GM21529 (cell line): ENCODE measurements at regions not wholly inside any gene's neighbourhood (a gene's known extent, or its start where the extent isn't known, plus 50 kb on each side); places are given as distances from the start of the nearest gene placed in this dataset.
"Not testable (repeated sequence)": the region's sequence is repeated elsewhere in the genome, so short reads cannot be mapped to it uniquely, and the experiment has no call there.

Experiments used
- ATAC-seq: cut with Tn5 transposase; IDR thresholded peaks from one replicate; pipeline ENCODE4 v1.9.1; 2021; ENCODE audit not compliant: unreplicated experiment

DNA sequence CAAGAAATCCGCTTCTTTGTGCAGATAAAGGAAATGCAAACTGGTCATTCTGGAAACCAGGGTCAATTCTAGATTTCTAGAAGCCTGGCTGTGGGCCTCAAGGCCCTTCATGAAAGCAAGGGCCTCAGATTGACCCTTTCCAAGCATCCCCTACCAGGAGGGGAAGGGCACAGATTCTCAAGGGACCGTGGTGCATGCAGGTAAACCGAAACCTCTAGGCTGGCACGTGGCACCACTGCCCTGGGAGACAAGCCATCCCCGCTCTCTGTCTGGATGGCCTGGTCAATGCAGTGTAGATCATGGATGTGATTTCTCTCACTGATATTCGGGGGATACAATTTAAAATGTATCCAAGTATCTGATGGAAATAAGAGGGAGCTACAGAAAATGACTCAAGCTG, 69.4 kb downstream of the TOMM20 start:
- ATAC-seq, result no peak

DNA sequence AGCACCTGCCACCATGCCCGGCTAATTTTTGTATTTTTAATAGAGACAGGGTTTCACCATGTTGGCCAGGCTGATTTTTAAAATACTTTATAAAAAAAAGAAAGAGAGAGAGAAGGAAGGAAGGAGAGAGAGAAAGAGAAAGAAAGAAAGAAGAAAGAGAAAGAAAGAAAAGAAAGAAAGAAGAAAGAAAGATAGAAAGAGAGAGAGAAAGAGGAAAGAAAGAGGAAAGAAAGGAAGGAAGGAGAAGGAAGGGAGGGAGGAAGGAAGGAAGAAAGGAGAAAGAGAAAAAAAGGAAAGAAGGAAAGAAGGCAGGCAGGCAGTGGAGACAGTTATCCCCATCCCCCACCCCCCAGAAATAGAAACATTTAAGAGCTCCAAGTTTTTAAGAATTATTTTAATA, 69.9 kb downstream of the TOMM20 start:
- no peak for ATAC-seq

DNA sequence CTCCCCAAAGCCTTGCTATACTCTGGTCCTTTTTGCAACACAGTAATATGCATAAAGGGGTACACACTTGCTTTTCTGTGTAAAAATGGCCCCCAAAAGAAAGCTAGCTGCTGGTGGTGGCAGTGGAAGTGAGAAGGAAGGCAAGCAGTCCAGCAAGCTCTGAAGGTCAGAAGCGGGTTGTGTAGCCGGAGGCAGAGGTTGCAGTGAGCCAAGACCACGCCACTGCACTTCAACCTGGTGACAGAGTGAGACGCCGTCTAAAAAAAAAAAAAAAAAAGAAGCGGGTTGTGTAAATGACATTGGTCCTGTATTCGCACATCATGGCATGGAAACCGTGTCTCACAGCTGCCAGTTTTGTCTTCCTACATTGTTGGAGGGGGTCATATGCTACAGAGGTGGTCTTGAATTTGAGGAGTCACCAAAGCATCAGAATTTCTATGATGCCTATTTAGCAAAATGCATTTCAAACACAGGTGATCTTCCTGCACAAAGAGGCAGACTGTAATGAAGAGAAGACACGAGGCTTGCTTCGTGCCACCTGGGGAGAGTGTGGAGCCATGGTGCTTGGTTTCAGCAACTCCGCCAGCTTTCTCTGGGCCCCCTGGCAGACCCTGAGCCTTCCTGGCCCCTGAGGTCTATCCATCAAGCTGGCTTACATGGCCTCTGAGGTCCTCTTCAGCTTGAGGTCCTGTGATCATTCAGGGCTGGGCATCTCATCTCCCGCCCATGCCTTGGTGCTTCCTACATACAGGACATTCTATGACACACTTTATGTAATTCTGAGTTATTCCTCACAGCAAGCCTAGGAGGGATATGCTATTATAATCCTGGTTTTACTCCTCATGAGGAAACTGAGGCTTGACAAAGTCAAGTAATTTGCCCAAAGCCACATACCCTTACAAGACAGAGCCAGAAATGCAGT, 71.0 kb downstream of the TOMM20 start:
- no peak for ATAC-seq

DNA sequence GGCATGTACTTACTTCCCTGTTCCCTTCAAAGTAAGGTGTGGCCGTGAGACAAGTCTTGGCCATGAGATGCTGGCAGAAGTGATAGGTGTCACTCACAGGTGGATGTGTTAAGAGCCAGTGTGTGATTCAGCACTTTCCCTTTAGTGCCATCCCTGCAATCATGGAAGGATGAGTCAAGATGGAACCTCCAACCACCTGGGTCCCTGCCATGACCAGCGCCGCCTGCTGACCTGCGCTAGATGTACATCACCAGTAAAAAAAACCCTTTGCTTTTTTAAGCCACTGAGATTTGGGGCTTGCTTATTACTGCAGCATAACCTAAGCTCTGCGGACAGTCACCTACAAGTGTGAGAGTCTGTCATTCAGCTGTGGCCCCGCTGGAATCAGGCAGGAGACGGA, 71.7 kb downstream of the TOMM20 start:
- ATAC-seq, result no peak

DNA sequence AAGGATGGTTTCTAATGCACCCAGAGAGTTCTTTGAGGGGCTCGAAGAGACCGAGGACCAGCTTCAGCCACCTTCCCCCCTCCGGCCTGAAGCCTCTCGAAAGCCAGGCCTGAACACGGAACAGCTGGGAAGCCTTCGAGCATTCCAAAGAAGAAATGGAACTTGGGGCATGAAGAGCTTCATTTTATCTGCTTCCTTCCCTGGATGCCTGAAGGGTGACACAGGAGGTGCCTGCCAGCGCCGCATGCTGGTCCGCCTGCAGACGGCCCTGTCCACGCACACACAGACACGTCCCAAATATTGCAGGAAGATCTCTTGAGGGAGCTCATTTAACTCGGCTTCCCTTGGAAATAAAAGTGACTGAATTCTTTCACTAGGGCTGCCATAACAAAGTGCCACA, 73.7 kb downstream of the TOMM20 start:
- no peak for ATAC-seq

GRCh38 chr1:235054466-235054865, 74.2 kb downstream of the TOMM20 start:
- ATAC-seq, result no peak

DNA sequence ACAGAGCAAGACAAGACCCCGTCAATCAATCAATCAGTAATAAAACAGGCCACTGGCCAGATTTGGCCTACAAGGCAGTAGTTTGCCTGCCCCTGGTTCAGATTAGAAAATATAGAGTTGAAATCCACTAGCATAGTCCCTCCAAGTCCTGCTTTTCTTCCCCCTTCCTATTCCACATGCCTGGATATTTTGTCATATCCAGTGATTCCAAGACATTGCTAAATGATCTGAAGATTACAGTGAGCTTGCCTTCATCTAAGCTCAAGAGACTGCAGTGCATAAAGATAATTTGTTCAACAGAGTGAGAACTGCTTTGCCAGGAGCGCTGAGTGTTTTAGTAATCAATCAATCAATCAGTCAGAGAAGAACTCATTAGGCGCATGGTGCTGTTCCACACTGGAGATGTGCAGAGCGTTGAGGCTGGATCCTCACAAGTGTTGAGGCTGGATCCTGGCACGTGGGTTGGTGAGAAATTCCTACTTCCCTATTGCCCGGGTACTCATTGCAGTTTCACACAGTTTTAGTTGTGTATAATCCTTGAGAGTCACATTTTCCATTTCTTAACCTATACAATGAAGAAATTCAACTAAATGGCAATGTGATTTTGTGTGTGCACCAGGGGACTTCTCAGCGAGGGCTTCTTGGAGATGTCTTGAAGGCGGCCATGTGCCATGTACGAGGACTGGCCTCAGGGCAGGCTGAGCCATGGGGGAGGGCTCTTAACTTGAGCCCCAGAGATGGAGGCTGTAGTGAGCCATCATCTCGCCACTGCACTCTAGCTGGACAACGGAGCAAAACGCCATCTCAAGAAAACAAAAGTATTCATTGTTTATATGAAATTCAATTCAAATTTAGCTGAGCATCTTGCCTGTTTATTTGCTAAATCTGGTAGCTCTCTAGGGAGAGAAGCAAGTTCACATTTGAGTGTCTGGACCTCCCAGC, 76.3 kb downstream of the TOMM20 start:
- no peak for ATAC-seq

- ATAC-seq, result no peak
Observed at GRCh38 chr1:235051521-235051920, 77.1 kb downstream of the TOMM20 start.

DNA sequence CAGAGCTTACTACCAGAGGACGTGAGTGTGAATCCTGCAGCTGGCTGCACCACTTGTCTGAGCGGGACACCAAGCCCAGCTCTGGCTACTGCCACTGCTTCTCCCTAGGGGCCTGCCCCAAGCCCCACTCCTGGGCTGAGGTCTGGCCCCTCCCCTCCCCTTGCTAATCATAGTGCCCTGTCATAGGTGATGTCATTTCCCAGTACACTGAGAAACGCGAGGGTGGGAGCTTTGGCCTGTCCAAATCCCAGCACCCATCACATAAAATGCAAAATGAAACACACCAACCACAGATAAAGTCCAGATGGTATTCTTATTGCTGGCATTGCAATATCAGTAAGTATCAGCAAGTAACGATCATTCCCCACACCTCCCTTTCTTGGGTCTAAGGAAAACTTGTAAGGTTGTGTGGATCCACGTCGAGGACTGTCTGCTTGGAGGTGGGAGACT, 77.7 kb downstream of the TOMM20 start:
- peak; percentile 41 for ATAC-seq

GRCh38 chr1:235049716-235050378, 78.8 kb downstream of the TOMM20 start:
- ATAC-seq, result not testable (repeated sequence)

DNA sequence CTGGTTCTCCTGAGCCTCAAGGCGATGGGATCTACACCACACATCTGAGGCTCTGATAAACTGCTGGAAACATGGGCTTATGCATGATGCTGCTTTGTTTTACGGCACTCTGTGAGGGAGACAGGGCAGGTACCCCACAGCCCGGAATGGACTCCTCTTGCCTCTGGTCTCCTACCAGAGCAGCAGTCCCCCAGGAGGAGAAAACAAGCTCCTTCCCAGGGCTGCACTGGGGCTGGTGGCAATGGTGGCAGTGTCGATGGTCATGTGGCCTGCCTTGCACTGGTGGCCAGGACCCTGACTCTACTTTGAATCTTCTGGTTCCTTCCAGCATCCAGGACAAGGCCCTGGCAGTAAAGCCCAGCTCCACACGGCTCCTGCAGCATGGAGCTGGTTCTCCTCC, 79.4 kb downstream of the TOMM20 start:
- ATAC-seq, result no peak

DNA sequence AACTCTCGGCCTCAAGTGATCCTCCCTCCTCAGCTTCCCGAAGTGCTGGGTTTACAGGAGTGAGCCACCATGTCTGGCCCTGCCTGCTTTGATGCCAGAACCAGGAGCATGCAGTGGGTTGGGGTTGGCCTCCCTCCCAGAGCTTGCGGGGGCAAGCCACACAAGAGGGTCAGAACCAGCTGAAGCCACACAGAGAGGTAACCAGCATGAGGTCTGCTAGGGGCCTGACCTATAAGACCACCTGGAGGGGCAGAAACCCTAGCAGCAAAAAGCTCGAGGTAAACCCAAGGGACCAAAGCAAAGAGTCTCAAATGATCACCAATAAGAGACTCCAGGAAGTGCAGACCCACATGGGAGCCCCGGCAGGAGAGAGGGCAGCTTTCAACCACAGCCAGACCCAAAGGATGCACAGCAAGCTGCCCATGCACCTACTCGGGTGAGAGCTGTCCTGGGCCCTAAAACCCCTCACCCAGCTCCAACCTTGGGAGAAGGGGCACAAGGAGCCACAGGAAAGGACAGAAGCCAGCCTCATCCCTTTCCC, 81.2 kb downstream of the TOMM20 start:
- ATAC-seq, result no peak

- ATAC-seq, result no peak
Observed at GRCh38 chr1:235045921-235046601, 82.6 kb downstream of the TOMM20 start.

- no peak for ATAC-seq
Observed at GRCh38 chr1:235045034-235045690, 83.5 kb downstream of the TOMM20 start.

- no peak for ATAC-seq
Observed at GRCh38 chr1:235043234-235043633, 85.4 kb downstream of the TOMM20 start.

DNA sequence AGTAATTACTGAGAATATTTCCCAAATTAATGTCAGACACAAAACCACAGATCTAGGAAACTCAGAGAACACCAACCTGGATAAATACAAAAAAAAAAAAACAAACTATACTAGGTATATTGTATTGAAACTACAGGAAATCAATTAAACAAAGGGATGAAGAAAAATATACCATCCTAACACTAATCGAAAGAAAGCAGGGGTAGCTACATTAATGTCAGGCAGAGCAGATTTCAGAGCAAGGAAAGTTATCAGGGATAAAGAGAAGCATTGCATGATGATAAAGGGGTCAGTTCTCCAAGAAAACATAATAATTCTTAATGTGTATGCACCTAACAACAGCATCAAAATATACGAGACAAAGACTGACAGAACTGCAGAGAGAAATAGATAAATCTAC, 89.9 kb downstream of the TOMM20 start:
- ATAC-seq, result no peak

GRCh38 chr1:235035928-235036327, 92.7 kb downstream of the TOMM20 start:
- no peak for ATAC-seq

DNA sequence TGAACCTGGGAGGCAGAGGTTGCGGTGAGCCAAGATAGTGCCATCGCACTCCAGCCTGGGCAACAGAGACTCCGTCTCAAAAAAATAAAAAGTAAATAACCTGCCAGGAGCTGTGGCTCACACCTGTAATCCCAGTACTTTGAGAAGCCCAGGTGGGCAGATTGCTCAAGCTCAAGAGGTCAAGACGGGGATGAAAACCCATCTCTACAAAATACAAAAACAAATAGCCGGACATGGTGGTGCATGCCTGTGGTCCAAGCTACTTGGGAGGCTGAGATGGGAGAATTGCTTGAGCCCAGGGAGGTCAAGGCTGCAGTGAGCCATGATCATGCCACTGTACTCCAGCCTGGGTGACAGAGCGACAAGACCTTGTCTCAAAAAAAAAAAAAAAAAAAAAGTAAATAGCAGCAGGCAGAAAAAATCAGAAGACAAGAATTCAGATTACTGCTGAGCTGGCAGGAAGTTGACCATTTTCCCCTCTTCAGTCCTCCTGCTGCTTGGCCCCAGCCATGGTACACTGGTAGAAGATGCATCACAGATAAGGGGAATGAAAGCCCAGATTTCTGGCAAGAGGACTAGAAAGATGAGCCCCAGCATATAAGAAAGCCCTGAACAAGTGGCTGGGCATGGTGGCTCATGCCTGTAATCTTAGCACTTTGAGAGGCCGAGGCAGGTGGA, 97.6 kb downstream of the TOMM20 start:
- no peak for ATAC-seq

DNA sequence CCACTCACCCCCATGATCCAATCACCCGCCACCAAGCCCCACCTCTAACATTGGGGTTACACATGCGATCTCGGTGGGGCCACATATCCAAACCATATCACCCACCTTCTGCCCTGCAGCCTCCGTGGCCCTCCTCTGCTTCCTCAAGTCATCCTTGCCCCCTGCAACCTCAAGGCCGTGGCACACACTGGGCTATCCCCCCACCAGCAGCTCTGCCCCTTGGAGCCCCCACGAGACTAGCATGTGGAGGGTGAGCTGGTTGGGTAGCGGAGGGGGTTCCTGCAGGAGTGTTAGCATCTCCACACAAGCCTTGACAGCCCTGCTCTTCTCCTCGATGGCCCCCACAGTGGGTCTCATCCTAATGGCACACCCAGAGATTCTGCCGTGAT, 100.8 kb downstream of the TOMM20 start:
- no peak for ATAC-seq
